ENCODE measurements at regions not wholly inside any gene's neighbourhood (a gene's known extent, or its start where the extent isn't known, plus 50 kb on each side); places are given as distances from the start of the nearest gene placed in this dataset.

- TF ChIP-seq THAP9 (CRISPR knock-in tag; IDR thresholded peaks at IDR 0.05; ENCODE audit: borderline replicate concordance) (no peak), MIXL1 (CRISPR knock-in tag; IDR thresholded peaks at IDR 0.05) (peak; percentile 57; the same call in 1 of the 2 replicates), PAXIP1 (CRISPR knock-in tag; conservative IDR thresholded peaks at IDR 0.05) (peak; percentile 85), ZNF652 (CRISPR knock-in tag; IDR thresholded peaks at IDR 0.05; ENCODE audit: borderline replicate concordance, low read depth) (peak; percentile 36; the same call in 1 of the 2 replicates), SP1 (IDR thresholded peaks at IDR 0.05) (no peak), SP1 (CRISPR knock-in tag; IDR thresholded peaks at IDR 0.05) (no peak)
These were observed 218.7 kb downstream of the RASSF9 start (continued) for GRCh38 chr12:85617307-85618091.

- BruUV-seq (replicated peaks): no TSS peak
- Histone ChIP-seq H3K27ac (ENCODE audit: extremely low read length, insufficient read depth, low read length) (no peak overlapping the region), H4K20me1 (ENCODE audit: insufficient read depth, low read length) (no peaks in the 10 kb centered on the region), H3K4me2 (ENCODE audit: low read depth, low read length) (no peak overlapping the region), H3K4me1 (ENCODE audit: insufficient read depth, low read length) (peaks cover 19% of the 10 kb centered on the region), H2AFZ (ENCODE audit: low read length) (no peak overlapping the region), H3K79me2 (ENCODE audit: insufficient read depth, low read length) (no peaks in the 10 kb centered on the region), H3K27me3 (ENCODE audit: control insufficient read depth in 1 of 2, insufficient read depth in 2 of 2, low read length in 2 of 2) (no peaks in the 10 kb centered on the region), H3K9me3 (ENCODE audit: low read length) (no peaks in the 10 kb centered on the region), H3K9ac (ENCODE audit: insufficient read depth, low read depth, low read length) (no peak overlapping the region), H3K4me3 (replicated peaks in 1 of 3; ENCODE audit: insufficient read depth in 1 of 3, low read depth in 2 of 3, low read length in 3 of 3) (no peak overlapping the region), H3K36me3 (replicated peaks in 1 of 2; ENCODE audit: control insufficient read depth in 1 of 2, insufficient read depth in 2 of 2, low read length in 2 of 2) (no peaks in the 10 kb centered on the region)
- intact Hi-C loops (cut with micrococcal nuclease; ENCODE audit: unreplicated experiment): no loop called here
- FAIRE-seq: no peak
- WGBS (ENCODE audit: low lambda C conversion rate): 21% methylated on average over 2 of the region's 2 CpGs
- POLR2A ChIA-PET: no interaction called here
- no peak for DNase-seq (ENCODE audit: low spot score)
- TF ChIP-seq ZNF580 (CRISPR knock-in tag; IDR thresholded peaks at IDR 0.05; ENCODE audit: borderline replicate concordance, low read depth) (no peak), FOXP1 (IDR thresholded peaks at IDR 0.05) (no peak), FOXP1 (CRISPR knock-in tag; IDR thresholded peaks at IDR 0.05) (no peak), AKAP8 (CRISPR knock-in tag; IDR thresholded peaks at IDR 0.05) (no peak), ONECUT2 (CRISPR knock-in tag; IDR thresholded peaks at IDR 0.05) (no peak), ZNF792 (CRISPR knock-in tag; IDR thresholded peaks at IDR 0.05) (no peak), HNF4A (CRISPR knock-in tag; IDR thresholded peaks at IDR 0.05) (no peak), ZNF263 (CRISPR knock-in tag; IDR thresholded peaks at IDR 0.05) (no peak), MED1 (CRISPR knock-in tag; IDR thresholded peaks at IDR 0.05) (no peak), ASH2L (IDR thresholded peaks at IDR 0.05; ENCODE audit: insufficient read length, low read depth, low read length) (no peak)
- no peak for ATAC-seq
- CTCF ChIA-PET (ENCODE audit: low intra/inter-chr PET ratio, low total read pairs): no interaction called here
- in situ Hi-C loops (cut with HindIII; ENCODE audit: extremely low pct_ligation_motif_present, low pct_unique_long_range_greater_than_20kb): no loop called here
These were observed 215.2 kb downstream of the RASSF9 start for GRCh38 chr12:85621041-85621440.

Measured in HepG2 (cell line).